22Rv1 (cell line): ENCODE measurements at regions not wholly inside any gene's neighbourhood (a gene's known extent, or its start where the extent isn't known, plus 50 kb on each side); places are given as distances from the start of the nearest gene placed in this dataset.

ENCODE experiments used
- ZFX ChIP-seq: fragments of 450-650 bp; IDR thresholded peaks from 2 replicates; pipeline ENCODE4 v1.6.1; 2017; ENCODE audit warnings: antibody characterized with exemption, borderline replicate concordance
- TF ChIP-seq, protein P1 (sequence below): fragments of 450-650 bp; IDR thresholded peaks from 2 replicates; pipeline ENCODE4 v1.5.1; 2017; ENCODE audit warnings: mild to moderate bottlenecking

DNA sequence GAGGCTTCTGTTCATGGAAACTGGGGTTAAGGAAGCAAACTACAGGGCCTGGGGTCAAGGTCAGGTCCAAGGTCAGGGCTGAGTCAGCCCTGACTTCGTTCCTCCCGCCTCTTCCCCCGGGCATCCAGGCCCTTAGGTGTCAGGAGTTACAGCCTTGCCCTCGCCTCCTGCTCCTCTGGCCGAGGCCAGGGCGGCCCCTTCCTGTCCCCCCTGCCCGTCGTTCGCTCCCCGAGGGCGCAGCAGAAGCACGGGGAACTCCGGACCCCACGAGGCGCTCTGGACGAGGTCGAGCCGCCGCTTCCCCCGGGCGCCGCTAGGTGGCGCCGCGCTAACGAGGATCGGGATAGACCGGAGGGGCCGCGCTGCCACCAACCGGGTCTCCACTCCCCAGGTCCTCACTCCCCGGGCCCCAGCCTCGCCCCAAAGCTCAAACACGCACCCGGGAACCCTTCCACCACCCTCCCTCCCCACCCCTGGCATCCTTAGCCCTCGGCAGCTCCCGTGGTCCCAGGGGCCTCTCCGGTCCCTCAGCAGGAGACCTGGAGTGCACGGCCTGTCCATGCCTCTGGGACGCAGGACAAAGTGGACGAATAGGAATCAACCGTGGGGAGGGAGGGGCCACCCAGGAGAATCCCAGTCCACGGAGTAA, 59.2 kb upstream of the MYL10 start:
- TF ChIP-seq, protein P1, sequence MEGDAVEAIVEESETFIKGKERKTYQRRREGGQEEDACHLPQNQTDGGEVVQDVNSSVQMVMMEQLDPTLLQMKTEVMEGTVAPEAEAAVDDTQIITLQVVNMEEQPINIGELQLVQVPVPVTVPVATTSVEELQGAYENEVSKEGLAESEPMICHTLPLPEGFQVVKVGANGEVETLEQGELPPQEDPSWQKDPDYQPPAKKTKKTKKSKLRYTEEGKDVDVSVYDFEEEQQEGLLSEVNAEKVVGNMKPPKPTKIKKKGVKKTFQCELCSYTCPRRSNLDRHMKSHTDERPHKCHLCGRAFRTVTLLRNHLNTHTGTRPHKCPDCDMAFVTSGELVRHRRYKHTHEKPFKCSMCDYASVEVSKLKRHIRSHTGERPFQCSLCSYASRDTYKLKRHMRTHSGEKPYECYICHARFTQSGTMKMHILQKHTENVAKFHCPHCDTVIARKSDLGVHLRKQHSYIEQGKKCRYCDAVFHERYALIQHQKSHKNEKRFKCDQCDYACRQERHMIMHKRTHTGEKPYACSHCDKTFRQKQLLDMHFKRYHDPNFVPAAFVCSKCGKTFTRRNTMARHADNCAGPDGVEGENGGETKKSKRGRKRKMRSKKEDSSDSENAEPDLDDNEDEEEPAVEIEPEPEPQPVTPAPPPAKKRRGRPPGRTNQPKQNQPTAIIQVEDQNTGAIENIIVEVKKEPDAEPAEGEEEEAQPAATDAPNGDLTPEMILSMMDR: peak; percentile 99
- TF ChIP-seq ZFX: no peak
